ENCODE measurements at regions not wholly inside any gene's neighbourhood (a gene's known extent, or its start where the extent isn't known, plus 50 kb on each side); places are given as distances from the start of the nearest gene placed in this dataset.

- TF ChIP-seq POLR2A (IDR thresholded peaks at IDR 0.05; ENCODE audit: low read depth) (no peak), CTCF (IDR thresholded peaks at IDR 0.05) (no peak)
Observed at GRCh38 chr4:31667686-31668085, 947.5 kb downstream of the PCDH7 start.
